ENCODE measurements at regions not wholly inside any gene's neighbourhood (a gene's known extent, or its start where the extent isn't known, plus 50 kb on each side); places are given as distances from the start of the nearest gene placed in this dataset.
"Not testable (repeated sequence)": the region's sequence is repeated elsewhere in the genome, so short reads cannot be mapped to it uniquely, and the experiment has no call there.

- no peak for DNase-seq
Observed at GRCh38 chr11:21933095-21933494, 259.8 kb upstream of the ANO5 start.

- no peak for DNase-seq
Observed at GRCh38 chr11:21944577-21944976, 248.3 kb upstream of the ANO5 start.

GRCh38 chr11:21948876-21949275 is 244.0 kb upstream of the ANO5 start:
- no peak for DNase-seq

- no peak for DNase-seq
Observed at GRCh38 chr11:21949763-21950413, 243.0 kb upstream of the ANO5 start.

GRCh38 chr11:21963013-21963412 is 229.9 kb upstream of the ANO5 start:
- no peak for DNase-seq

GRCh38 chr11:21965221-21965620 is 227.7 kb upstream of the ANO5 start:
- no peak for DNase-seq

GRCh38 chr11:21968702-21969101 is 224.2 kb upstream of the ANO5 start:
- DNase-seq = no peak

GRCh38 chr11:21969841-21970240 is 223.0 kb upstream of the ANO5 start:
- DNase-seq = no peak

- DNase-seq = no peak
Observed at GRCh38 chr11:21975242-21975641, 217.6 kb upstream of the ANO5 start.

- no peak for DNase-seq
Observed at GRCh38 chr11:21976210-21976609, 216.7 kb upstream of the ANO5 start.

- DNase-seq = no peak
Observed at GRCh38 chr11:21983431-21983830, 209.5 kb upstream of the ANO5 start.

- DNase-seq = no peak
Observed at GRCh38 chr11:21986361-21986760, 206.5 kb upstream of the ANO5 start.

GRCh38 chr11:21987261-21987660 is 205.6 kb upstream of the ANO5 start:
- DNase-seq = no peak

- DNase-seq = no peak
Observed at GRCh38 chr11:21988477-21988876, 204.4 kb upstream of the ANO5 start.

GRCh38 chr11:22001803-22002202 is 191.1 kb upstream of the ANO5 start:
- not testable (repeated sequence) for DNase-seq

- no peak for DNase-seq
Observed at GRCh38 chr11:22006901-22007300, 186.0 kb upstream of the ANO5 start.

- DNase-seq = no peak
Observed at GRCh38 chr11:22031791-22032190, 161.1 kb upstream of the ANO5 start.

GRCh38 chr11:22037505-22037904 is 155.4 kb upstream of the ANO5 start:
- DNase-seq = no peak

GRCh38 chr11:22041039-22041438 is 151.8 kb upstream of the ANO5 start:
- no peak for DNase-seq

- DNase-seq = no peak
Observed at GRCh38 chr11:22042081-22042480, 150.8 kb upstream of the ANO5 start.

- DNase-seq = no peak
Observed at GRCh38 chr11:22044126-22044525, 148.8 kb upstream of the ANO5 start.

- DNase-seq = no peak
Observed at GRCh38 chr11:22049276-22049675, 143.6 kb upstream of the ANO5 start.

- no peak for DNase-seq
Observed at GRCh38 chr11:22065472-22065871, 127.4 kb upstream of the ANO5 start.

- DNase-seq = no peak
Observed at GRCh38 chr11:22069844-22070243, 123.0 kb upstream of the ANO5 start.

GRCh38 chr11:22076271-22076930 is 116.5 kb upstream of the ANO5 start:
- DNase-seq = no peak

All from fibroblast of skin of right quadriceps (primary cell).